ENCODE measurements at regions not wholly inside any gene's neighbourhood (a gene's known extent, or its start where the extent isn't known, plus 50 kb on each side); places are given as distances from the start of the nearest gene placed in this dataset.

DNA sequence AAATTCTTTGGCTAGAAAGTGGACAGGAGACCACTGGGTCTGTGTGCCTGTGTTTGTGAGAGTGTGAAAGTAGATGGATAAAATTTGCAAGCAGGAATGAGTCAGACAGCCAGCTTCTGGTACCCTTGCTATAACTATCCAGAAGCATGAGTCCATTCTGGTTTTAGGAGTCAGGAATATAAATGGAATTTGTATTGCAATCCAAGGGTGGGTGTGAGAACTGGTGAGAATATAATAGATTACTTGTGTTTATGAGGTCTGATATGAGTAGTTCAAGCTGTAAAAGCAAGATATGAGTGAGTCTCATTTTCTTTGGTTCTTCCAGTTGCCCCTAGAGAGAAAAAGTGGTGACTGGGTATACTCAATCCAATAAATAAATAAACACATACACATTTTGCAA lies 212.7 kb upstream of the TAPT1 start:
- TF ChIP-seq, protein P1, sequence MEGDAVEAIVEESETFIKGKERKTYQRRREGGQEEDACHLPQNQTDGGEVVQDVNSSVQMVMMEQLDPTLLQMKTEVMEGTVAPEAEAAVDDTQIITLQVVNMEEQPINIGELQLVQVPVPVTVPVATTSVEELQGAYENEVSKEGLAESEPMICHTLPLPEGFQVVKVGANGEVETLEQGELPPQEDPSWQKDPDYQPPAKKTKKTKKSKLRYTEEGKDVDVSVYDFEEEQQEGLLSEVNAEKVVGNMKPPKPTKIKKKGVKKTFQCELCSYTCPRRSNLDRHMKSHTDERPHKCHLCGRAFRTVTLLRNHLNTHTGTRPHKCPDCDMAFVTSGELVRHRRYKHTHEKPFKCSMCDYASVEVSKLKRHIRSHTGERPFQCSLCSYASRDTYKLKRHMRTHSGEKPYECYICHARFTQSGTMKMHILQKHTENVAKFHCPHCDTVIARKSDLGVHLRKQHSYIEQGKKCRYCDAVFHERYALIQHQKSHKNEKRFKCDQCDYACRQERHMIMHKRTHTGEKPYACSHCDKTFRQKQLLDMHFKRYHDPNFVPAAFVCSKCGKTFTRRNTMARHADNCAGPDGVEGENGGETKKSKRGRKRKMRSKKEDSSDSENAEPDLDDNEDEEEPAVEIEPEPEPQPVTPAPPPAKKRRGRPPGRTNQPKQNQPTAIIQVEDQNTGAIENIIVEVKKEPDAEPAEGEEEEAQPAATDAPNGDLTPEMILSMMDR (IDR thresholded peaks at IDR 0.05), result no peak
- TF ChIP-seq POLR2A (IDR thresholded peaks at IDR 0.05), result no peak

Data from uterus (tissue), 2 donors.